ENCODE measurements at regions not wholly inside any gene's neighbourhood (a gene's known extent, or its start where the extent isn't known, plus 50 kb on each side); places are given as distances from the start of the nearest gene placed in this dataset.

GRCh38 chr3:30233913-30234646, 372.3 kb upstream of the TGFBR2 start:
- H2AK5ac ChIP-seq (ENCODE audit: low read depth, low read length): no peak overlapping the region
- 95% methylated on average over 2 of the region's 2 CpGs; no CpG with 5 or more reads in 1 of the 2 experiments for WGBS, 2 experiments (ENCODE audit: extremely low coverage in 1 of 2, insufficient coverage in 1 of 2, insufficient read length in 1 of 2, insufficient replicate concordance in 2 of 2, low coverage in 1 of 2, low lambda C conversion rate in 2 of 2, missing lambda C conversion rate in 1 of 2)
- no peak overlapping the region for H3K9ac ChIP-seq (replicated peaks in 1 of 4; ENCODE audit: extremely low read depth in 1 of 4, low read depth in 3 of 4, low read length in 3 of 4)
- ChIA-PET POLR2A (ENCODE audit: partially characterized antibody) (no interaction called here), CTCF (ENCODE audit: partially characterized antibody) (interaction anchor here (0.9 to 1.2 kb wide), 2 partner anchors 8 to 80 kb away, joined by 3 read pairs; no protein-coding TSS in a partner anchor)
- H2BK20ac ChIP-seq (ENCODE audit: low read length): no peak overlapping the region
- no peak overlapping the region for H3K23ac ChIP-seq (ENCODE audit: insufficient read length)
- FAIRE-seq: no peak
- H3K4ac ChIP-seq (replicated peaks; ENCODE audit: insufficient read length, low read depth, low read length): no peak overlapping the region
- H4K20me1 ChIP-seq (replicated peaks in 1 of 2; ENCODE audit: control insufficient read depth in 1 of 2, insufficient read depth in 2 of 2, low read length in 2 of 2): no peaks in the 10 kb centered on the region
- no peak overlapping the region for H4K5ac ChIP-seq (ENCODE audit: insufficient read length, low read depth, low read length)
- H2BK5ac ChIP-seq (ENCODE audit: low read depth, low read length): no peak overlapping the region
- H3K27ac ChIP-seq (ENCODE audit: low read depth, low read length): no peak overlapping the region
- no peak overlapping the region for H2BK120ac ChIP-seq (replicated peaks; ENCODE audit: low read depth, low read length)
- no peak overlapping the region for H2AFZ ChIP-seq (ENCODE audit: low read length)
- no peak overlapping the region for H3K18ac ChIP-seq (ENCODE audit: extremely low read depth, low read length)
- H3K4me2 ChIP-seq (ENCODE audit: insufficient read depth in 1 of 2, low read depth in 2 of 2, low read length in 2 of 2): no peak overlapping the region
- H3K56ac ChIP-seq (replicated peaks; ENCODE audit: insufficient read length, low read depth, low read length): no peak overlapping the region
- H3K4me3 ChIP-seq (ENCODE audit: extremely low read depth in 1 of 4, insufficient read depth in 2 of 4, low read depth in 3 of 4, low read length in 4 of 4): no peak overlapping the region
- H3K14ac ChIP-seq (ENCODE audit: insufficient read length): no peak overlapping the region
- H4K91ac ChIP-seq (replicated peaks; ENCODE audit: insufficient read length, low read length): no peak overlapping the region
- H3K36me3 ChIP-seq (ENCODE audit: control insufficient read depth in 2 of 4, insufficient read depth in 4 of 4, low read length in 3 of 4): no peaks in the 10 kb centered on the region
- no peak overlapping the region for H4K8ac ChIP-seq (ENCODE audit: extremely low read depth, insufficient read depth, low read length)
- H3K27me3 ChIP-seq (replicated peaks in 1 of 4; ENCODE audit: control insufficient read depth in 3 of 4, extremely low read depth in 1 of 4, insufficient read depth in 3 of 4, low read length in 3 of 4): no peaks in the 10 kb centered on the region
- H3K9me3 ChIP-seq (ENCODE audit: insufficient read depth in 2 of 2, low read depth in 1 of 2, low read length in 1 of 2): no peaks in the 10 kb centered on the region
- no peak overlapping the region for H2BK15ac ChIP-seq (ENCODE audit: low read length)
- H3K4me1 ChIP-seq (replicated peaks in 1 of 4; ENCODE audit: control insufficient read depth in 3 of 4, insufficient read depth in 4 of 4, low read length in 3 of 4): no peaks in the 10 kb centered on the region
- H3K23me2 ChIP-seq (ENCODE audit: low read depth, low read length): no peaks in the 10 kb centered on the region
- H2BK12ac ChIP-seq (ENCODE audit: low read depth, low read length): no peak overlapping the region
- no peaks in the 10 kb centered on the region for H3K79me1 ChIP-seq (ENCODE audit: low read depth, low read length)
- DNase-seq (ENCODE audit: low read depth in 1 of 2, low spot score in 2 of 2): no peak
- H3K79me2 ChIP-seq (ENCODE audit: control insufficient read depth in 1 of 2, insufficient read depth in 2 of 2, low read length in 2 of 2): no peaks in the 10 kb centered on the region
- no peak for TF ChIP-seq ATF2 (IDR thresholded peaks at IDR 0.05; ENCODE audit: low read length)
- no peak for TF ChIP-seq POU5F1 (IDR thresholded peaks at IDR 0.05; ENCODE audit: low read depth, low read length)
- TF ChIP-seq RNF2 (IDR thresholded peaks at IDR 0.05; ENCODE audit: borderline replicate concordance, low read depth, low read length, missing control alignments, poor library complexity, severe bottlenecking): no peak
- TF ChIP-seq NANOG (IDR thresholded peaks at IDR 0.05; ENCODE audit: insufficient read depth, low read depth, low read length, poor library complexity, severe bottlenecking): no peak
- TF ChIP-seq GTF2F1 (IDR thresholded peaks at IDR 0.05; ENCODE audit: borderline replicate concordance, low read depth, low read length): no peak
- TF ChIP-seq SP1 (IDR thresholded peaks at IDR 0.05; ENCODE audit: low read depth, low read length): no peak
- no peak for TF ChIP-seq CTCF (IDR thresholded peaks at IDR 0.05; ENCODE audit: control extremely low read depth in 1 of 3, insufficient read depth in 1 of 3, low read depth in 1 of 3, low read length in 3 of 3)
- no peak for TF ChIP-seq CTBP2 (IDR thresholded peaks at IDR 0.05; ENCODE audit: borderline replicate concordance, insufficient read depth, insufficient read length, low read length)
